ENCODE measurements at regions not wholly inside any gene's neighbourhood (a gene's known extent, or its start where the extent isn't known, plus 50 kb on each side); places are given as distances from the start of the nearest gene placed in this dataset.
"Not testable (repeated sequence)": the region's sequence is repeated elsewhere in the genome, so short reads cannot be mapped to it uniquely, and the experiment has no call there.

GRCh38 chr13:110967156-110967855 is 52.4 kb upstream of the ANKRD10 start:
- H3K9ac ChIP-seq (ENCODE audit: low read depth in 1 of 2, low read length in 2 of 2); H3K9me3 ChIP-seq (ENCODE audit: control insufficient read depth in 4 of 4, low read length in 3 of 4); H3K27ac ChIP-seq (ENCODE audit: low read depth in 1 of 2, low read length in 2 of 2); H3K36me3 ChIP-seq (ENCODE audit: control insufficient read depth in 4 of 4, insufficient read depth in 3 of 4, low read depth in 1 of 4, low read length in 3 of 4); DNase-seq (ENCODE audit: low spot score); H3K27me3 ChIP-seq (ENCODE audit: control insufficient read depth in 4 of 4, insufficient read depth in 4 of 4, low read length in 3 of 4); H3K4me1 ChIP-seq (ENCODE audit: control insufficient read depth in 4 of 4, insufficient read depth in 4 of 4, low read length in 3 of 4); H3K4me3 ChIP-seq (ENCODE audit: low read depth in 1 of 3, low read length in 3 of 3): not testable (repeated sequence)
- WGBS: 82% methylated on average over 4 of the region's 4 CpGs

- DNase-seq (ENCODE audit: low spot score): no peak
- 81% methylated on average over 8 of the region's 8 CpGs for WGBS
- Histone ChIP-seq H3K27ac (ENCODE audit: low read depth in 1 of 2, low read length in 2 of 2) (no peak overlapping the region), H3K36me3 (ENCODE audit: control insufficient read depth in 4 of 4, insufficient read depth in 3 of 4, low read depth in 1 of 4, low read length in 3 of 4) (no peaks in the 10 kb centered on the region), H3K4me1 (ENCODE audit: control insufficient read depth in 4 of 4, insufficient read depth in 4 of 4, low read length in 3 of 4) (no peaks in the 10 kb centered on the region), H3K9me3 (ENCODE audit: control insufficient read depth in 4 of 4, low read length in 3 of 4) (peaks cover 0 to 7% (median 5%) of the 10 kb centered on the region in 4 donors), H3K9ac (ENCODE audit: low read depth in 1 of 2, low read length in 2 of 2) (no peak overlapping the region), H3K4me3 (ENCODE audit: low read depth in 1 of 3, low read length in 3 of 3) (no peak overlapping the region), H3K27me3 (ENCODE audit: control insufficient read depth in 4 of 4, insufficient read depth in 4 of 4, low read length in 3 of 4) (peaks cover 0 to 4% (median 0%) of the 10 kb centered on the region in 4 donors)
- TF ChIP-seq JUND (IDR thresholded peaks at IDR 0.05): no peak
- TF ChIP-seq HNF4A (conservative IDR thresholded peaks at IDR 0.05): no peak
- TF ChIP-seq MAX (IDR thresholded peaks at IDR 0.05): no peak
- no peak for TF ChIP-seq HNF4G (IDR thresholded peaks at IDR 0.05)
- TF ChIP-seq SP1 (IDR thresholded peaks at IDR 0.05): no peak
- no peak for TF ChIP-seq CTCF (IDR thresholded peaks at IDR 0.05; ENCODE audit: low read depth, low read length, missing input control)
- TF ChIP-seq TAF1 (conservative IDR thresholded peaks at IDR 0.05): no peak
- no peak for TF ChIP-seq NR2F2 (IDR thresholded peaks at IDR 0.05)
- TF ChIP-seq REST (IDR thresholded peaks at IDR 0.05): no peak
- TF ChIP-seq FOXA1 (IDR thresholded peaks at IDR 0.05): no peak
- no peak for TF ChIP-seq YY1 (IDR thresholded peaks at IDR 0.05)
- no peak for TF ChIP-seq FOXA2 (IDR thresholded peaks at IDR 0.05)
- TF ChIP-seq RXRA (IDR thresholded peaks at IDR 0.05): no peak
- no peak for TF ChIP-seq EGR1 (IDR thresholded peaks at IDR 0.05; ENCODE audit: low read depth in 2 of 2)
- no peak for TF ChIP-seq GABPA (IDR thresholded peaks at IDR 0.05 in 1 of 2, conservative IDR thresholded peaks at IDR 0.05 in 1 of 2)
Observed at GRCh38 chr13:110965755-110966134, 50.9 kb upstream of the ANKRD10 start.

All from liver (tissue), 8 donors.